Mesothelial cell of epicardium (in vitro differentiated cells): ENCODE measurements at regions not wholly inside any gene's neighbourhood (a gene's known extent, or its start where the extent isn't known, plus 50 kb on each side); places are given as distances from the start of the nearest gene placed in this dataset.
"Not testable (repeated sequence)": the region's sequence is repeated elsewhere in the genome, so short reads cannot be mapped to it uniquely, and the experiment has no call there.

ENCODE experiments used
- DNase-seq, 2 experiments: peaks; one replicate each; pipeline ENCODE4 v3.0.0; 2021; ENCODE audit warnings: low spot score in 2 of 2; ENCODE audit not compliant: unreplicated experiment in 2 of 2
- H3K27ac Mint-ChIP-seq: 2 replicates; pipeline ENCODE4 v1.8.0; 2021; ENCODE audit warnings: mixed read lengths
- H3K27me3 Mint-ChIP-seq: 2 replicates; pipeline ENCODE4 v1.8.0; 2021; ENCODE audit warnings: low read depth, mixed read lengths
- H3K36me3 Mint-ChIP-seq: 2 replicates; pipeline ENCODE4 v1.8.0; 2021; ENCODE audit warnings: mixed read lengths
- H3K4me1 Mint-ChIP-seq: 2 replicates; pipeline ENCODE4 v1.8.0; 2021; ENCODE audit warnings: mixed read lengths
- H3K4me3 Mint-ChIP-seq: 2 replicates; pipeline ENCODE4 v1.8.0; 2021; ENCODE audit warnings: mild to moderate bottlenecking, moderate library complexity, mixed read lengths
- H3K9me3 Mint-ChIP-seq: 2 replicates; pipeline ENCODE4 v1.8.0; 2021; ENCODE audit warnings: mixed read lengths
- TF ChIP-seq, protein P1 (sequence below): fragments of 200-600 bp; sonication (generic); IDR thresholded peaks from one replicate; pipeline ENCODE4 v1.5.0; 2021; ENCODE audit warnings: antibody characterized with exemption; ENCODE audit not compliant: unreplicated experiment

DNA sequence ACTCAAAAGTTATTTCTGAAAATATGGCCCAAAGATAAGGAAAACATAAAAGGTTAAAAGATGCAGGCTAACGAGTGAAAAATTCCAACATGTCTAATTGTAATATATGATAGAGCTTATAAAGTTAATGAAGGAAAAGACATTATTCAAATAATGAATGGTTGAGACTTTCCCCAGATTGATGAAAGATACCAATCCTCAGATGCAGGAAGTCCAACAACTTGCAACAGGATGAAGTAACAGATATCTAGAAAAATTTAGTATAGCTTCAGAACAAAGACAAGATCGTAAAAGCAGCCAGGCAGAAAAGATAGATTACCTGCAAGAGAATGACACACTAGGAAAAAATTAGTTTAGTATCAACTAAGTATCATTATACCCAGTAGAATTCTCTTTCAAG is 546.4 kb upstream of the PPP2R3A start:
- H3K36me3 Mint-ChIP-seq = peaks cover 13% of the 10 kb centered on the region
- peaks cover 1% of the 10 kb centered on the region for H3K4me1 Mint-ChIP-seq
- H3K4me3 Mint-ChIP-seq = no peak overlapping the region
- no peak overlapping the region for H3K27ac Mint-ChIP-seq
- TF ChIP-seq, protein P1, sequence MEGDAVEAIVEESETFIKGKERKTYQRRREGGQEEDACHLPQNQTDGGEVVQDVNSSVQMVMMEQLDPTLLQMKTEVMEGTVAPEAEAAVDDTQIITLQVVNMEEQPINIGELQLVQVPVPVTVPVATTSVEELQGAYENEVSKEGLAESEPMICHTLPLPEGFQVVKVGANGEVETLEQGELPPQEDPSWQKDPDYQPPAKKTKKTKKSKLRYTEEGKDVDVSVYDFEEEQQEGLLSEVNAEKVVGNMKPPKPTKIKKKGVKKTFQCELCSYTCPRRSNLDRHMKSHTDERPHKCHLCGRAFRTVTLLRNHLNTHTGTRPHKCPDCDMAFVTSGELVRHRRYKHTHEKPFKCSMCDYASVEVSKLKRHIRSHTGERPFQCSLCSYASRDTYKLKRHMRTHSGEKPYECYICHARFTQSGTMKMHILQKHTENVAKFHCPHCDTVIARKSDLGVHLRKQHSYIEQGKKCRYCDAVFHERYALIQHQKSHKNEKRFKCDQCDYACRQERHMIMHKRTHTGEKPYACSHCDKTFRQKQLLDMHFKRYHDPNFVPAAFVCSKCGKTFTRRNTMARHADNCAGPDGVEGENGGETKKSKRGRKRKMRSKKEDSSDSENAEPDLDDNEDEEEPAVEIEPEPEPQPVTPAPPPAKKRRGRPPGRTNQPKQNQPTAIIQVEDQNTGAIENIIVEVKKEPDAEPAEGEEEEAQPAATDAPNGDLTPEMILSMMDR = no peak
- no peak for DNase-seq
- no peaks in the 10 kb centered on the region for H3K27me3 Mint-ChIP-seq
- H3K9me3 Mint-ChIP-seq = peaks cover 4% of the 10 kb centered on the region

DNA sequence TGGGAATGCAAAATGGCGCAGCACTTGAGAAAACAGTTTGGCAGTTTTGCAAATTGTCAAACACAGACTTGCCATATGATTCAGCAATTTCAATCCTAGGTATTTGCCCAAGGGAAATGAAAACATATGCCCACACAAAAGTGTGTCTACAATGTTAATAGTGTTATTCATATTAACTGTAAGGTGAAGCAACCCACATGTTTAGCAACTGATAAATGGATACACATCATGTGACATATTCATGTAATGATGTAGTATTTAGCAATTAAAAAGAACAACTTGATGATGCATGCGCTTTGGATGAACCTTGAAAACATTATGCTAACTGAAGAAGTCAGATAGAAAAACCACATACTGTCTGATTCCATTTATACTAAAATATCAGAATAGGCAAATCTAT is 539.0 kb upstream of the PPP2R3A start:
- Mint-ChIP-seq H3K27me3 (no peaks in the 10 kb centered on the region), H3K27ac (no peak overlapping the region), H3K4me3 (no peak overlapping the region), H3K9me3 (no peaks in the 10 kb centered on the region), H3K4me1 (no peaks in the 10 kb centered on the region), H3K36me3 (peaks cover 19% of the 10 kb centered on the region)
- DNase-seq = no peak
- TF ChIP-seq, protein P1 = no peak

DNA sequence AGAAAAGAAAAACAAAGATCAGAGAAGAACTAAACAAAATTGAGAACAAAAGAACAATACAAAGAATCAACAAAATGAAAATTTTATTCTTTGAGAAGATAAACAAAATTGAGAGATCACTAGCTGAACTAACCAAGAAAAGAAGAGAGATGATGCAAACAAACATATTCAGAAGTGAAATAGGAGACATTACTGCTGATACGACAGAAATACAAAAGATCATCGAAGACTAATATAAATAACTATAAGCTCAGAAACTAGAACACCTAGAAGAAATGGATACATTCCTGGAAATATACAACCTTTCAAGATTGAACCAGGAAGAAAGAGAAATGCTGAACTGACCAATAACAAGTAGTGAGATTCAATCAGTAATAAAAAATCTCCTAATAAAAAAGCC is 533.1 kb upstream of the PPP2R3A start:
- no peak overlapping the region for H3K27ac Mint-ChIP-seq
- TF ChIP-seq, protein P1 = no peak
- peaks cover 8% of the 10 kb centered on the region for H3K9me3 Mint-ChIP-seq
- DNase-seq = no peak
- H3K4me1 Mint-ChIP-seq = no peaks in the 10 kb centered on the region
- peaks cover 12% of the 10 kb centered on the region for H3K36me3 Mint-ChIP-seq
- no peaks in the 10 kb centered on the region for H3K27me3 Mint-ChIP-seq
- H3K4me3 Mint-ChIP-seq = no peak overlapping the region

DNA sequence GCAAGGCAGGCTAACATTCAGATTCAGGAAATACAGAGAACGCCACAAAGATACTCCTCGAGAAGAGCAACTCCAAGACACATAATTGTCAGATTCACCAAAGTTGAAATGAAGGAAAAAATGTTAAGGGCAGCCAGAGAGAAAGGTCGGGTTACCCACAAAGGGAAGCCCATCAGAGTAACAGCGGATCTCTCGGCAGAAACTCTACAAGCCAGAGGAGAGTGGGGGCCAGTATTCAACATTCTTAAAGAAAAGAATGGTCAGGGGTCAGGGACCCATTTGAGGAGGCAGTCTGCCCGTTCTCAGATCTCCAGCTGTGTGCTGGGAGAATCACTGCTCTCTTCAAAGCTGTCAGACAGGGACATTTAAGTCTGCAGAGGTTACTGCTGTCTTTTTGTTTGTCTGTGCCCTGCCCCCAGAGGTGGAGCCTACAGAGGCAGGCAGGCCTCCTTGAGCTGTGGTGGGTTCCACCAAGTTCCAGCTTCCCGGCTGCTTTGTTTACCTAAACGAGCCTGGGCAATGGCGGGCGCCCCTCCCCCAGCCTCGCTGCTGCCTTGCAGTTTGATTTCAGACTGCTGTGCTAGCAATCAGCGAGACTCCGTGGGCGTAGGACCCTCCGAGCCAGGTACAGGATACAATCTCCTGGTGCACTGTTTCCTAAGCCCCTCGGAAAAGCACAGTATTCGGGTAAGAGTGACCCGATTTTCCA is 526.5 kb upstream of the PPP2R3A start:
- Mint-ChIP-seq H3K4me3 (peak overlapping the region; percentile 96), H3K27ac (peak overlapping the region; percentile 90)
- peak in 1 of 2 experiments; percentile 57 for DNase-seq

DNA sequence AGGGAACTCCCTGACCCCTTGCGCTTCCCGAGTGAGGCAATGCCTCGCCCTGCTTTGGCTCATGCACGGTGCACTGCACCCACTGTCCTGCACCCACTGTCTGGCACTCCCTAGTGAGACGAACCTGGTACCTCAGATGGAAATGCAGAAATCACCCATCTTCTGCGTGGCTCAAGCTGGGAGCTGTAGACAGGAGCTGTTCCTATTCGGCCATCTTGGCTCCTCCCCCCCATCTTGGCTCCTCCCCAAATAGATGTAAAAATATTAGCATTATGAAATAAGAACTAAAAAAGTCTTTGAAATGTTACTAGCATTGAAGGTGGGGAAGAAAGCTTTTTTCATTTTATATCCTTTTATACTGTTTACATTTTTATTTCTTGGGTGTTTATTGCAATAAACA is 525.9 kb upstream of the PPP2R3A start:
- H3K4me3 Mint-ChIP-seq = peak overlapping the region; percentile 96
- not testable (repeated sequence) for H3K4me1 Mint-ChIP-seq, H3K36me3 Mint-ChIP-seq, H3K9me3 Mint-ChIP-seq, H3K27me3 Mint-ChIP-seq
- peak in 1 of 2 experiments; percentile 45 for DNase-seq
- H3K27ac Mint-ChIP-seq = peak overlapping the region; percentile 90

More for the DNA sequence above, 526.5 kb upstream of the PPP2R3A start:
- H3K36me3 Mint-ChIP-seq, H3K9me3 Mint-ChIP-seq, H3K4me1 Mint-ChIP-seq, H3K27me3 Mint-ChIP-seq: not testable (repeated sequence)

DNA sequence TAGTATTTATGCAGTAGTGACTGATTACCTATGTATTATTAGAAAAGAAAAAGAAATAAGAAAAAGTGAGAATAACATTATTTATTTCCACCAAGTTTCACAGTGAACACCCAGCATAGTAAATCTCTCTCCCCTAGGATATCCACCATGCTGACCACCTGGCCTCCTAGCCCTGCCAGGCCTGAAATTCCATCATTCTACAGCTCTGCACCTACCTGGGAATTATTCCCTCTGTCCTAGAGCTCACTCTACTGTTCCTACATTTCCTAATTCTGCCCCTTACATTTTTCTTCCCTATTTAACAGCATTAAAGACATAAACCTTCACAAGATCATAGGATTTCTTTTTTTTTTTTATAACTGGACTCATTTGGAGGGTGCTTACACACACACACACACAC is 525.3 kb upstream of the PPP2R3A start:
- Mint-ChIP-seq H3K4me1 (peaks cover 9% of the 10 kb centered on the region), H3K27ac (no peak overlapping the region), H3K36me3 (no peaks in the 10 kb centered on the region), H3K9me3 (no peaks in the 10 kb centered on the region), H3K27me3 (no peaks in the 10 kb centered on the region), H3K4me3 (no peak overlapping the region)
- TF ChIP-seq, protein P1 = no peak
- no peak for DNase-seq

DNA sequence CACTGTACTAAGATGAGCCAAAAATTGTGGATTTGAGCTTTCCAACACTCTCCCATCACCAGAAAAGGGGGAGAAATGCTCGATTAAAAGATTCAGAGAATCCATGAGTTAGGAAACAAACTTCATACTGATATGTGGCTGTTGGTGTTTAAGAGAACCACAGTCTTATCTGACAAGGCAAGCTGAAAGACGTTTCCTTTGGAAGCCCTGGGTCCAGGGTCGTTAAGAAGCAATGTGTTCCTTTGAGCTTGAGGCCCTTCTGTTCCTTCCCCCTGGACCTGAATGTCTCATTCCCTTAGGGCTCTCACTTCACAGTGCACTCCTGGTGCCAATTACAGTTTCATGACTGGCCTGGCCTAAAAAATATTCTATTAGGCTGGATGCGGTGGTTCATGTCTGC is 524.8 kb upstream of the PPP2R3A start:
- H3K36me3 Mint-ChIP-seq = no peaks in the 10 kb centered on the region
- no peaks in the 10 kb centered on the region for H3K9me3 Mint-ChIP-seq
- no peak overlapping the region for H3K27ac Mint-ChIP-seq
- TF ChIP-seq, protein P1 = no peak
- no peak for DNase-seq
- H3K27me3 Mint-ChIP-seq = no peaks in the 10 kb centered on the region
- H3K4me3 Mint-ChIP-seq = no peak overlapping the region
- peaks cover 9% of the 10 kb centered on the region for H3K4me1 Mint-ChIP-seq
